ENCODE measurements at regions not wholly inside any gene's neighbourhood (a gene's known extent, or its start where the extent isn't known, plus 50 kb on each side); places are given as distances from the start of the nearest gene placed in this dataset.
"Not testable (repeated sequence)": the region's sequence is repeated elsewhere in the genome, so short reads cannot be mapped to it uniquely, and the experiment has no call there.

DNA sequence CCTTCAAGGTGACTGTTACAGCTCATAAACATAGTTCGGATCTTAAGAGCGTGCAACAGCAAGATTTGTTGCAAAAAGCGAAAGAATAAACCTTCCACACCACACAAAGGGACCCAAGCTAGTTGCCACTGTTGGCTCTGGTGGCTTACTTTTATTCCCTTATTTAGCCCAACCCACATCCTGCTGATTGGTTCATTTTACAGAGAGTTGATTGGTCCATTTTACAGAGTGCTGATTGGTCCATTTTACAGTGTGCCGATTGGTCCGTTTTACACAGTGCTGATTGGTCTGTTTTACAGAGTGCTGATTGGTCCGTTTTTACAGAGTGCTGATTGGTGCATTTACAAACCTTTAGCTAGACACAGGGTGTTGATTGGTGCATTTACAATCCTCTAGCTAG, 776.9 kb upstream of the CNTN5 start:
- intact Hi-C loops (cut with DNase I) = no loop called here
- ATAC-seq (no peak), DNase-seq (ENCODE audit: missing footprints) (no peak)

GRCh38 chr11:98260983-98261382, 759.8 kb upstream of the CNTN5 start:
- intact Hi-C loops (cut with DNase I) = no loop called here
- ATAC-seq = no peak
- no peak for DNase-seq (ENCODE audit: missing footprints)

DNA sequence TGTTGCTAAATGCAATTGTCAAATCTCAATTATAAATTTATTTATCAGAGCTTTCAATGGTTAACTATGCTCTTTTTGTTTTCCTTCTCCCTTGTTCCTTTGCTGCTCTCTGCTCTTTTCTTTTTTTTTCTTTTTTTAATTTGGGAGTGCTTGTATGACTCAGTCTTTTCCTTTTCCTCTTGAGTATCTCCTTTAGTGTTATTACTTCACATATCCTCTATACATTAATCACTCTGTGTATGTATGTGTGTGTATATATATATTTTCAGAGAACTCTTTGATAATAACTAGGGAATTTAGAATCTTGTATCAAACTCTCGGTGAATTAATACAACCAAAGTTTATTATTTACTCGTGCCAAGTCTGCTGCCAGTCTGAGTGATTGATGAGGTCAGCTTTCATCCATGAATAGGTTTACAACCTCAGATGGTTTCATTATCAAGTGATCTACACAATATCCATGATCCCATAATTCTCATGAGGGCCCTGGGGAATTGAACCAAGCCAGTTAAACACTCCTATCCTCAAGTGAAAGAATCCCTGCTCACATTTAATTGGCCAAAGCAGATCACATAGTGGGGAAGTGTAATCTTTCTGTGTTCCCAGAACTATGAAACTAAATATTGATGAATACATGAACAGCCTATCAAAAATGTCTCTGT, 743.4 kb upstream of the CNTN5 start:
- no peak for ATAC-seq
- DNase-seq (ENCODE audit: missing footprints) = no peak
- intact Hi-C loops (cut with DNase I) = no loop called here

GRCh38 chr11:98289617-98290263, 731.0 kb upstream of the CNTN5 start:
- ATAC-seq = no peak
- DNase-seq (ENCODE audit: missing footprints) = no peak
- intact Hi-C loops (cut with DNase I) = no loop called here

DNA sequence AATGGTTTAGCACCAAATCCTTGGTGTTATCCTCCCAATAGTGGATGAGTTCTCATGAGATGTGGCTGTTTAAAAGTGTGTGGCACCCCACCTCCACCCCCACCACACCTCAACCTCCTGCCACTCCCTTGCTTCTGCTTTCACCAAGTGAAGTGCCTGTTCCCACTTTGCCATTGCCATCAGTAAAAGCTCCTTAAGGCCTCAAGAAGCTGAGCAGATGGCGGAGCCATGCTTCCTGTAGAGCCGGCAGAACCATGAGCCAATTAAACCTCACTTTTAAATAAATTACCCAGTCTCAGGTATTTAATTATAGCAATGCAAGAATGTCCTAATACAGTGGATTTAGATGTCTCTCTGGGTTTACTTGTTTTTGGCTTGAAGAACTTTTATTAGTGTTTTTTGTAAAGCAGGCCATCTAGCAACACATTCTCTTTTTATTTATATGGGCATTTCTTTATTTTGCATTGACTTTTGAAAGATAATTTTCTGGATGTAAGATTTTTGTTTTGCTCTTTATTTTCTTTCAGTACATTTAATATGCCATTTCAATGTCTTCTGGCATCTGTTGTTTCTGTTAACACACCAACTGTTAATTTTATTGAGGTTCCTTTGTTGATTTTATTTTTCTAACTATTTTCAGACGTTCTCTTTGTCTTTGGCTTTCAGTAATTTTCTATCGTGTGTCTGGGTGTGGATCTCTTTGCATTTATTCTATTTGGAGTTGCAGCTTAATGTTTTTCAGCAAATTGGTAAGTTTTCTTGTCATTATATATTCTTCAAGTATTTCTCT, 724.5 kb upstream of the CNTN5 start:
- ATAC-seq = no peak
- no peak for DNase-seq (ENCODE audit: missing footprints)
- intact Hi-C loops (cut with DNase I) = no loop called here

- ATAC-seq (no peak), DNase-seq (ENCODE audit: missing footprints) (no peak)
- intact Hi-C loops (cut with DNase I) = no loop called here
Measured at GRCh38 chr11:98300719-98301118, 720.0 kb upstream of the CNTN5 start.

DNA sequence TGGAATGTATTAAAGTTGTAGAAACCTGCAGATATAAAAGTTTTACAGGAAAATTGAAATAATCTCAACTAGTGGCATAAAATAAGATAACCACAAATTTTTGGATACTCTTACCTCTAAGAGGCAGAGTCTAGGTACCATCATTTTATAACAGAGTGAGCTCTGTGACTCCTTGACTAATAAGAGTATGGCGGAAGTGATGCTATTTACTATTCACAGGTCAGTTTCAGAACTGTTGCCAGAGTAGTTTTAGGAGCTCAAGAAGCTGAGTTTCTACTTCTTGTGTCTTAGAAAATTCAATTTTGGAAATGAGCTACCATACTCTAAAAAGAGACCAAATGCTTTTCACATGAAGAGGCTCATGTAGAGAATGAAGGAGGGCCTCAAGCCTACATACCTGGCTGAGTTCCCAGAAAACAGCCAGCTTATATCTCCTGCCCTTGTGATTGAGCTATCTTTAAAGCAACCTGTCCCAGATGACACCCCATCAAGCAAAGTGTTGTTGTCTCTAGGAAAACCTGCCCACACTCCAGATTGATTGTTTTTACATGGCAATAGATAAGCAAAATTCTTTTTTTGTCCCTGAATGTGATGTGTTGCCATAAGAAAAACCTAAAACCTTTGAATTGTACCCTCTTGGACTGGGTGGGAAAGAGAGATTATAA, 712.8 kb upstream of the CNTN5 start:
- ATAC-seq (no peak), DNase-seq (ENCODE audit: missing footprints) (no peak)
- intact Hi-C loops (cut with DNase I) = no loop called here

DNA sequence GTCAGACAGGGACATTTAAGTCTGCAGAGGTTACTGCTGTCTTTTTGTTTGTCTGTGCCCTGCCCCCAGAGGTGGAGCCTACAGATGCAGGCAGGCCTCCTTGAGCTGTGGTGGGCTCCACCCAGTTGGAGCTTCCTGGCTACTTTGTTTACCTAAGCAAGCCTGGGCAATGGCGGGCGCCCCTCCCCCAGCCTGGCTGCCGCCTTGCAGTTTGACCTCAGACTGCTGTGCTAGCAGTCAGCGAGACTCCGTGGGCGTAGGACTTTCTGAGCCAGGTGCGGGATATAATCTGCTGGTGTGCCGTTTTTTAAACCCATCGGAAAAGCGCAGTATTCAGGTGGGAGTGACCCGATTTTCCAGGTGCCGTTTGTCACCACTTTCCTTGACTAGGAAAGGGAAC, 690.4 kb upstream of the CNTN5 start:
- intact Hi-C loops (cut with DNase I); ATAC-seq; DNase-seq (ENCODE audit: missing footprints): not testable (repeated sequence)

DNA sequence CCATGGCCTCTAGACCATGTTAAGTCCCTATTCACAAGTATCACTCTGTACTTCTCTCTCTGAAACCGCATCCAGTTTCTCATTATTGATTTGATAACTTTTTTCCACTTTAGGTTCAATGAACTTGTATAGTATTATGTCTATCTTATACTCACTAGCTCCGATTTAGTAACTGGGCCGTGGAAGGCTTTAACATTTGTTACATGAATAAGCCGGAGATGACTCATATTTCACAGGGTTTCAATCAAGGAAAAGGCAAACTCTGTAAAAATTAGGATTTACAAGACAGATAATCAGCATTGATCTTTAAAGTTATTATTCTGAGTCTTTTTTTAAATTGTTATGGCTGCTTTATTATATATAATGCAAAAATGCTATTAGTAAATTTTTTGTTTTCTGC, 662.2 kb upstream of the CNTN5 start:
- intact Hi-C loops (cut with DNase I) = no loop called here
- no peak for DNase-seq (ENCODE audit: missing footprints)
- ATAC-seq = no peak

- intact Hi-C loops (cut with DNase I) = no loop called here
- no peak for ATAC-seq
- DNase-seq (ENCODE audit: missing footprints) = no peak
Measured at GRCh38 chr11:98365190-98365589, 655.6 kb upstream of the CNTN5 start.

- no peak for DNase-seq (ENCODE audit: missing footprints)
- intact Hi-C loops (cut with DNase I) = no loop called here
- no peak for ATAC-seq
Measured at GRCh38 chr11:98365941-98366340, 654.8 kb upstream of the CNTN5 start.

GRCh38 chr11:98390391-98390790, 630.4 kb upstream of the CNTN5 start:
- intact Hi-C loops (cut with DNase I) = no loop called here
- ATAC-seq (no peak), DNase-seq (ENCODE audit: missing footprints) (no peak)

DNA sequence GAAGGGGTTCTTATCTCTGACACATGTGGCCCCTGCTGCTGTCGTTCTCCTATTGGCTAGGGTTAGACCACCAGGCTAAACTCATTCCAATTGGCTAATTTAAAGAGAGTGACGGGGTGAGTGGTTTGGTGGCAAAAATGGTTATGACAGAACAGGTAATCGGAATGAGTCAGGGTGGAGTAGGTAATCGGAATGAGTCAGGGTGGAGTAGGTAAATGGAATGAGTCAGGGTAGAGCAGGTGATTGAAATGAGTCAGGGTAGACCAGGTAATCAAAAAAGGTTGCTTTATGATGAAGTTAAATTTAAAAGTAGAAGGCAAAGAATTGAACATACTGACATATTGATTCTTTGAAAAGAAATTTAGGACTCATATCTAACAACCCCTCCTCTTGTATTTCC, 626.2 kb upstream of the CNTN5 start:
- intact Hi-C loops (cut with DNase I); ATAC-seq; DNase-seq (ENCODE audit: missing footprints): not testable (repeated sequence)

DNA sequence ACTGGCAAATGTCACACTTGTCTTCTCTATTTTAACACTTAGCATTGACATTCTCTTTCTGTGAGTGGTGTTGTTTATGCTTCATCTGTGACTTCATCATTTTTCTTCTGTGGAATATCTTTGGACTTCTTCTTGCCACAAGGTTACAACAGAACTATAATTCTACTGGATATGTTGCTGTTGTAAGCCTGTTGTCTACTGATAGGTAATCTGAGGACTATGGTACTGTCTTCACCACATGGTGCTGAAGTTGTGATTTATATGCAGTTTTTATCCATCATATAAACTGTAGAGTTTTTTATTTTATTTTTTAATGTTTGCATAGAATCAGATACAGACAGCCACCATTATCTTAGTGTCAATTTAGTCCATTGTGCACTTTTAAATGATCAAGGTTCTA, 622.2 kb upstream of the CNTN5 start:
- intact Hi-C loops (cut with DNase I) = no loop called here
- no peak for DNase-seq (ENCODE audit: missing footprints)
- no peak for ATAC-seq

GRCh38 chr11:98409069-98409468, 611.7 kb upstream of the CNTN5 start:
- intact Hi-C loops (cut with DNase I) = no loop called here
- DNase-seq (ENCODE audit: missing footprints) (no peak), ATAC-seq (no peak)

- DNase-seq (ENCODE audit: missing footprints) (no peak), ATAC-seq (no peak)
- intact Hi-C loops (cut with DNase I) = no loop called here
Measured at GRCh38 chr11:98411777-98412176, 609.0 kb upstream of the CNTN5 start.

- intact Hi-C loops (cut with DNase I) = no loop called here
- DNase-seq (ENCODE audit: missing footprints) (no peak), ATAC-seq (no peak)
Measured at GRCh38 chr11:98417256-98417755, 603.4 kb upstream of the CNTN5 start.

GRCh38 chr11:98423933-98424332, 596.8 kb upstream of the CNTN5 start:
- ATAC-seq = no peak
- intact Hi-C loops (cut with DNase I) = no loop called here
- DNase-seq (ENCODE audit: missing footprints) = no peak

DNA sequence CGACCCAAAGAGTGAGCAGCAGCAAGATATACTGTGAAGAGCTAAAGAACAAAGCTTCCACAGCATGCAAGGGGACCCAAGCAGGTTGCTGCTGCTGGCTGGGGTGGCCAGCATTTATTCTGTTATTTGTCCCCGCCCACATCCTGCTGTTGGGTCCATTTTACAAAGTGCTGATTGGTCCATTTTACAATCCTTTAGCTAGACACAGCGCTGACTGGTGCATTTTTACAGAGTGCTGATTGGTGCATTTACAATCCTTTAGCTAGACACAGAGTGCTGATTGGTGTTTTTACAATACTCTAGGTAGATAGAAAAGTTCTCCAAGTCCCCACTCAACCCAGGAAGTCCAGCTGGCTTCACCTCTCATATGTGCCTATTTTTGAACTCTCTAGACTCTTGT, 596.0 kb upstream of the CNTN5 start:
- ATAC-seq; DNase-seq (ENCODE audit: missing footprints); intact Hi-C loops (cut with DNase I): not testable (repeated sequence)

Data from Right ventricle myocardium inferior (tissue), 1 donor.